ENCODE measurements at regions not wholly inside any gene's neighbourhood (a gene's known extent, or its start where the extent isn't known, plus 50 kb on each side); places are given as distances from the start of the nearest gene placed in this dataset.

GRCh38 chr10:55051515-55051914 lies 250.5 kb upstream of the PCDH15 start:
- H3K4me3 ChIP-seq (ENCODE audit: low read length), result no peak overlapping the region
- TF ChIP-seq, protein P1, sequence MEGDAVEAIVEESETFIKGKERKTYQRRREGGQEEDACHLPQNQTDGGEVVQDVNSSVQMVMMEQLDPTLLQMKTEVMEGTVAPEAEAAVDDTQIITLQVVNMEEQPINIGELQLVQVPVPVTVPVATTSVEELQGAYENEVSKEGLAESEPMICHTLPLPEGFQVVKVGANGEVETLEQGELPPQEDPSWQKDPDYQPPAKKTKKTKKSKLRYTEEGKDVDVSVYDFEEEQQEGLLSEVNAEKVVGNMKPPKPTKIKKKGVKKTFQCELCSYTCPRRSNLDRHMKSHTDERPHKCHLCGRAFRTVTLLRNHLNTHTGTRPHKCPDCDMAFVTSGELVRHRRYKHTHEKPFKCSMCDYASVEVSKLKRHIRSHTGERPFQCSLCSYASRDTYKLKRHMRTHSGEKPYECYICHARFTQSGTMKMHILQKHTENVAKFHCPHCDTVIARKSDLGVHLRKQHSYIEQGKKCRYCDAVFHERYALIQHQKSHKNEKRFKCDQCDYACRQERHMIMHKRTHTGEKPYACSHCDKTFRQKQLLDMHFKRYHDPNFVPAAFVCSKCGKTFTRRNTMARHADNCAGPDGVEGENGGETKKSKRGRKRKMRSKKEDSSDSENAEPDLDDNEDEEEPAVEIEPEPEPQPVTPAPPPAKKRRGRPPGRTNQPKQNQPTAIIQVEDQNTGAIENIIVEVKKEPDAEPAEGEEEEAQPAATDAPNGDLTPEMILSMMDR (conservative IDR thresholded peaks at IDR 0.05; ENCODE audit: low read length), result no peak
- no peak for DNase-seq (ENCODE audit: low read depth)

DNA sequence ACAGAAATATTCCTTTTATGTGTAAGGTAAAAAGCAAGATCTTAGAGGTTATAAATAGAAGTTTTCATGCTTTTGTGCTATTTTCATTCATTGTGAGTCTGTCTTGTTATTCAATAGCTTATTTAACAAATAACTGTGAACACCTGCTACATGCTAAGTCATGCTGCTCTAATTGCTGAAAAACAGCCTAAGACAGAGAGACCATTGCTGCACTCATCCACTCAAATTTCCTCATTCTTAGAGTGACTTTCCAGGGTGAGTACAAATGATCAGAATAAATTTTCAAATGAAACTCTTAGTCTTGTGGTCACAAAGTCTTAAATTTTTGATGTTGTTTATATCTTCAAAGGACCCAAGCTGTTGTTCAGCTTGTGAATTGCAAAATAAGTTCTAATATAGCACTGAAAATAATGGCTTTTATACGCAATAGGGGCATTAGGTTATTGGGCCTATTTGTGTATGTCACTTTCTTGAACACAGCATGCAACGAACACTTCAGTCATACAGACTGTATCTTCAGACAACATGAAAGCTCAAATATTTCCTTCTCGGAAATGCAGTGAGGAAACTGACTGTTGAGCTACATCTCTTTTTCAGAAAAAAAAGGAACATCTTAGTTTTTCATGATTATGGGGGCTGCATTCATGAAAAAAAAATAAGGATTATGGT lies 247.9 kb upstream of the PCDH15 start:
- TF ChIP-seq, protein P1 (conservative IDR thresholded peaks at IDR 0.05; ENCODE audit: low read length), result no peak
- no peak overlapping the region for H3K4me3 ChIP-seq (ENCODE audit: low read length)
- no peak for DNase-seq (ENCODE audit: low read depth)

DNA sequence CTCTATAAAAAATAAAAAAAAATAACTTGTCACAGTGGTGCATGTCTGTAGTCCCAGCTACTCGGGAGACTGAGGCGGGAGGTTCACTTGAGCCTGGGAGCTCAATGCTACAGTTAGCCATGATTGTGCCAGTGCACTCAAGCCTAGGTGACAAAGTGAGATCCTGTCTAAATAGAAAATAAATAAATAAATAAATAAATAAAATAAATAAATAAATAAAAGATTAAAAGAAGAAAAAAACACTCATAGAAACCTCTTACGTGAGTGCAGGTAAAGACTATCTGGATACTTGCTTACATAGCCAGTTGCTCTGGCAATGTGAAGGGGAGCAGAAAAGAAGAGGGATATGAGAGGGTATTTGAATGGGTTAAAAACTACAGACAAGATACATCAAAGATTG lies 242.5 kb upstream of the PCDH15 start:
- DNase-seq (ENCODE audit: low read depth), result no peak
- TF ChIP-seq, protein P1 (conservative IDR thresholded peaks at IDR 0.05; ENCODE audit: low read length), result no peak
- H3K4me3 ChIP-seq (ENCODE audit: low read length), result no peak overlapping the region

GRCh38 chr10:55033061-55033460 lies 232.0 kb upstream of the PCDH15 start:
- no peak overlapping the region for H3K4me3 ChIP-seq (ENCODE audit: low read length)
- TF ChIP-seq, protein P1 (conservative IDR thresholded peaks at IDR 0.05; ENCODE audit: low read length), result no peak
- no peak for DNase-seq (ENCODE audit: low read depth)

DNA sequence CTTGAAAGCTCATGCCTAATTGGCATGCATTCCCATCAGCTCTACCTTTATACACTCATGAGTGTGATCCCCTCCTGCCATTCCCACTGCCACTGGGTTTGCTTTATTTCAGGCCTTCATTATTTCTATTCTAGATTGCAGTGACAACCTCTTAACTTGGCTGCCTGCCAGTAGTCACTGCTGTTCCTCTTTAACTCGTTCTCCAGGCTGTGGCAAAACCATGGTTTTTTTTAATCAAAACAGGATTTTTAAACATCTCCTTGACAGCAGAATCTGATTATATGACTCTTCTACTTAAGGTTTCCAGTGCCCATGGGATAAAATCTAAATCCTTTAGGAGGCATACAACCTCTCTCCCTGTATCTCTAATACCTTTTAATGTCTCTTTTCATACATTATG lies 223.7 kb upstream of the PCDH15 start:
- DNase-seq (ENCODE audit: low read depth), result no peak
- TF ChIP-seq, protein P1 (conservative IDR thresholded peaks at IDR 0.05; ENCODE audit: low read length), result no peak
- H3K4me3 ChIP-seq (ENCODE audit: low read length), result no peak overlapping the region

DNA sequence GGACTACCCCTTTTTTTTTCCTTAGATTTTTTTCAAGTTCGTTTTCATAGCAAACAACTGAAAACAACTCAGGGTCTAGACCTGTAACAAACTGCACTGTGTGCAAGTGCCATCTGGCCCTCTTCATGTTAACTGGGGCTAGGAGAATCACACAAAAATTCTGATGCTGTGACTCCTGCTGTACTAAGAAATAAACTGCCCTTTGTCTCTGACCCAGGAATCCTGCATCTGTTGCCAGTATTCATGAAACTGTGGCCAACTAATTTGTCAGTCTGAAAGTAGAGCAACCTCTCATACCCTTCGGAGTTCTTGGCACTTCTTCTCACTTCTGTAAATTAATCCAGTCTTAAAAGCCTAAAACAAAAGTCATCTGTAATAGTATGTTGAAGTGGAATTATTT lies 218.4 kb upstream of the PCDH15 start:
- no peak for DNase-seq (ENCODE audit: low read depth)
- TF ChIP-seq, protein P1 (conservative IDR thresholded peaks at IDR 0.05; ENCODE audit: low read length), result no peak
- H3K4me3 ChIP-seq (ENCODE audit: low read length), result no peak overlapping the region

DNA sequence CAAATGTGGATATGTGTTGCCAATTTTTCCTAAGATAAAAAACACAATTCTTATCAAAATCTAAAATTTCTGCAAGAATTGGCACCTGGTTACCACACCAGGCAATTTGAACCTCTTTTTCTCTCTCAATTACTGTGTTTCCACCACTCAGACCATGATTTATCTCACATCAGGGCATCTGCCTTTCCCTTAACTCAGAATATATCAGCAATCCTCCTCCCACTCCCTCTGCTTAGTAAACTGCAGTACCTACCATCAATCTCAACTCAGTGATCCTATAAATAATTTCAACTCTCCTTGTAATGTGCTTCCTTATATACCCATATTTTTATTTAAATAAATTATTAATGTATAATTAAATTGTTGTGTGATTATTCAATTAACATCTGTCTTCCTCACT lies 212.3 kb upstream of the PCDH15 start:
- TF ChIP-seq, protein P1 (conservative IDR thresholded peaks at IDR 0.05; ENCODE audit: low read length), result no peak
- no peak for DNase-seq (ENCODE audit: low read depth)
- no peak overlapping the region for H3K4me3 ChIP-seq (ENCODE audit: low read length)

All from AG10803 (cell line).